ENCODE measurements at regions not wholly inside any gene's neighbourhood (a gene's known extent, or its start where the extent isn't known, plus 50 kb on each side); places are given as distances from the start of the nearest gene placed in this dataset.

DNA sequence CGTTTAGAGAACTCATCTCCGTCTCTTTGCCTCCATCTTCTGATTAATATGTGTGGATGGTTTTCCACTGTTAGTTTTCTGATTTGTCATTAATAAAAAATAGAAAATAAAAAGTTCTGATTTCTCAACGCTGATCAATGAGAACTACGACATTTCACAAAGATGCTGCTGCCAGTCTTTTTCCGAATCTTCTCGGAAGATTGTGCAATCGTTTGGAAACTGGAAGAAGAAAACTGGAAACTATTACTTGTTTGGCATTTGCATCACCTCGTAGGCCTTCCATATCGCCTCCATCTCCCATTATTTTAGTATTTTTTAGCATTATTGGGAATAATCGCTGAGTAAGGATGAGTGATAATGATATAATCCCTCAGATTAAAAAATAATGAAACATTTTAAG is 123.2 kb upstream of the KLF6 start:
- no peak for DNase-seq
- Histone ChIP-seq H2AFZ (ENCODE audit: low read length) (no peak overlapping the region), H4K20me1 (ENCODE audit: low read length) (no peaks in the 10 kb centered on the region), H3K36me3 (ENCODE audit: low read depth, low read length) (no peaks in the 10 kb centered on the region), H3K4me3 (ENCODE audit: low read length) (no peak overlapping the region), H3K4me2 (ENCODE audit: low read length) (no peak overlapping the region), H3K9me2 (replicated peaks; ENCODE audit: low read length) (no peaks in the 10 kb centered on the region), H3K9me3 (ENCODE audit: low read length) (no peaks in the 10 kb centered on the region), H3F3A (ENCODE audit: low read length, unreplicated experiment) (no peaks in the 10 kb centered on the region), H3K79me2 (ENCODE audit: low read length) (no peaks in the 10 kb centered on the region), H3K27ac (ENCODE audit: low read length) (no peak overlapping the region), H3K9ac (ENCODE audit: low read length) (no peak overlapping the region), H3K27me3 (ENCODE audit: low read length) (no peaks in the 10 kb centered on the region), H3K4me1 (ENCODE audit: insufficient read depth, low read length) (peaks cover 18% of the 10 kb centered on the region)
- ChIA-PET CTCF (no interaction called here), POLR2A (ENCODE audit: unreplicated experiment) (no interaction called here)
- intact Hi-C loops (cut with micrococcal nuclease): no loop called here
- BruUV-seq (replicated peaks): no TSS peak
- TF ChIP-seq EZH2 (IDR thresholded peaks at IDR 0.05; ENCODE audit: low read length, unreplicated experiment): no peak
- no peak for TF ChIP-seq CTCF (conservative IDR thresholded peaks at IDR 0.05; ENCODE audit: low read depth, low read length)
- TF ChIP-seq EZH2phosphoT487 (IDR thresholded peaks at IDR 0.05; ENCODE audit: borderline replicate concordance, low read length): no peak
- ATAC-seq: no peak

- no peaks in the 10 kb centered on the region for H3K79me2 ChIP-seq (ENCODE audit: low read length)
- peak overlapping the region; percentile 72 for H3K9ac ChIP-seq (ENCODE audit: low read length)
- no peaks in the 10 kb centered on the region for H3K9me3 ChIP-seq (ENCODE audit: low read length)
- TF ChIP-seq EZH2phosphoT487 (IDR thresholded peaks at IDR 0.05; ENCODE audit: borderline replicate concordance, low read length) (no peak), CTCF (conservative IDR thresholded peaks at IDR 0.05; ENCODE audit: low read depth, low read length) (no peak), EZH2 (IDR thresholded peaks at IDR 0.05; ENCODE audit: low read length, unreplicated experiment) (no peak)
- ChIA-PET CTCF (no interaction called here), POLR2A (ENCODE audit: unreplicated experiment) (no interaction called here)
- no peaks in the 10 kb centered on the region for H3F3A ChIP-seq (ENCODE audit: low read length, unreplicated experiment)
- H3K4me3 ChIP-seq (ENCODE audit: low read length): no peak overlapping the region
- no peak for DNase-seq
- no peaks in the 10 kb centered on the region for H3K36me3 ChIP-seq (ENCODE audit: low read depth, low read length)
- peaks cover 23% of the 10 kb centered on the region for H3K4me1 ChIP-seq (ENCODE audit: insufficient read depth, low read length)
- intact Hi-C loops (cut with micrococcal nuclease): no loop called here
- no peak overlapping the region for H3K4me2 ChIP-seq (ENCODE audit: low read length)
- H3K27ac ChIP-seq (ENCODE audit: low read length): peak overlapping the region; percentile 92
- H3K9me2 ChIP-seq (replicated peaks; ENCODE audit: low read length): no peaks in the 10 kb centered on the region
- no peak overlapping the region for H2AFZ ChIP-seq (ENCODE audit: low read length)
- no peaks in the 10 kb centered on the region for H4K20me1 ChIP-seq (ENCODE audit: low read length)
- no peak for ATAC-seq
- no peaks in the 10 kb centered on the region for H3K27me3 ChIP-seq (ENCODE audit: low read length)
- BruUV-seq (replicated peaks): no TSS peak
Observed at GRCh38 chr10:3907514-3907913, 122.5 kb upstream of the KLF6 start.

- Histone ChIP-seq H3K36me3 (ENCODE audit: low read depth, low read length) (no peaks in the 10 kb centered on the region), H3K79me2 (ENCODE audit: low read length) (no peaks in the 10 kb centered on the region), H3K4me2 (ENCODE audit: low read length) (peak overlapping the region; percentile 71), H3K9me2 (replicated peaks; ENCODE audit: low read length) (no peaks in the 10 kb centered on the region), H4K20me1 (ENCODE audit: low read length) (no peaks in the 10 kb centered on the region), H2AFZ (ENCODE audit: low read length) (peak overlapping the region; percentile 51; the same call in 1 of the 2 replicates), H3K4me1 (ENCODE audit: insufficient read depth, low read length) (peaks cover 27% of the 10 kb centered on the region), H3K27ac (ENCODE audit: low read length) (peak overlapping the region; percentile 92), H3K27me3 (ENCODE audit: low read length) (no peaks in the 10 kb centered on the region), H3K9ac (ENCODE audit: low read length) (peak overlapping the region; percentile 72), H3F3A (ENCODE audit: low read length, unreplicated experiment) (no peaks in the 10 kb centered on the region), H3K9me3 (ENCODE audit: low read length) (no peaks in the 10 kb centered on the region), H3K4me3 (ENCODE audit: low read length) (peak overlapping the region; percentile 21; the same call in 1 of the 2 replicates)
- BruUV-seq (replicated peaks): no TSS peak
- no peak for TF ChIP-seq EZH2 (IDR thresholded peaks at IDR 0.05; ENCODE audit: low read length, unreplicated experiment)
- TF ChIP-seq EZH2phosphoT487 (IDR thresholded peaks at IDR 0.05; ENCODE audit: borderline replicate concordance, low read length): no peak
- intact Hi-C loops (cut with micrococcal nuclease): no loop called here
- DNase-seq: peak; percentile 69
- ATAC-seq: peak; percentile 84
- ChIA-PET CTCF (no interaction called here), POLR2A (ENCODE audit: unreplicated experiment) (no interaction called here)
Observed at GRCh38 chr10:3906511-3907111, 121.6 kb upstream of the KLF6 start.

All from PC-3 (cell line).